ENCODE measurements at regions not wholly inside any gene's neighbourhood (a gene's known extent, or its start where the extent isn't known, plus 50 kb on each side); places are given as distances from the start of the nearest gene placed in this dataset.

GRCh38 chr2:198715302-198715835 lies 742.4 kb downstream of the SATB2 start:
- no peak for TF ChIP-seq POLR2A (IDR thresholded peaks at IDR 0.05)
- TF ChIP-seq, protein P1, sequence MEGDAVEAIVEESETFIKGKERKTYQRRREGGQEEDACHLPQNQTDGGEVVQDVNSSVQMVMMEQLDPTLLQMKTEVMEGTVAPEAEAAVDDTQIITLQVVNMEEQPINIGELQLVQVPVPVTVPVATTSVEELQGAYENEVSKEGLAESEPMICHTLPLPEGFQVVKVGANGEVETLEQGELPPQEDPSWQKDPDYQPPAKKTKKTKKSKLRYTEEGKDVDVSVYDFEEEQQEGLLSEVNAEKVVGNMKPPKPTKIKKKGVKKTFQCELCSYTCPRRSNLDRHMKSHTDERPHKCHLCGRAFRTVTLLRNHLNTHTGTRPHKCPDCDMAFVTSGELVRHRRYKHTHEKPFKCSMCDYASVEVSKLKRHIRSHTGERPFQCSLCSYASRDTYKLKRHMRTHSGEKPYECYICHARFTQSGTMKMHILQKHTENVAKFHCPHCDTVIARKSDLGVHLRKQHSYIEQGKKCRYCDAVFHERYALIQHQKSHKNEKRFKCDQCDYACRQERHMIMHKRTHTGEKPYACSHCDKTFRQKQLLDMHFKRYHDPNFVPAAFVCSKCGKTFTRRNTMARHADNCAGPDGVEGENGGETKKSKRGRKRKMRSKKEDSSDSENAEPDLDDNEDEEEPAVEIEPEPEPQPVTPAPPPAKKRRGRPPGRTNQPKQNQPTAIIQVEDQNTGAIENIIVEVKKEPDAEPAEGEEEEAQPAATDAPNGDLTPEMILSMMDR (IDR thresholded peaks at IDR 0.05): no peak
- no peak for TF ChIP-seq EP300 (IDR thresholded peaks at IDR 0.05)

All from sigmoid colon (tissue), 4 donors.